ENCODE measurements at regions not wholly inside any gene's neighbourhood (a gene's known extent, or its start where the extent isn't known, plus 50 kb on each side); places are given as distances from the start of the nearest gene placed in this dataset.

- TF ChIP-seq CTCF (IDR thresholded peaks at IDR 0.05; ENCODE audit: insufficient read depth, low read length, poor library complexity, severe bottlenecking) = no peak
- no peak for TF ChIP-seq EZH2phosphoT487 (conservative IDR thresholded peaks at IDR 0.05; ENCODE audit: low read length)
These were observed 69.2 kb upstream of the MFGE8 start for GRCh38 chr15:88982304-88982945.
